Neural cell (in vitro differentiated cells): ENCODE measurements at regions not wholly inside any gene's neighbourhood (a gene's known extent, or its start where the extent isn't known, plus 50 kb on each side); places are given as distances from the start of the nearest gene placed in this dataset.

Source experiments
- H2AFZ ChIP-seq: fragments of 200-600, 300-800 bp; sonication (generic), shearing (Covaris generic); 2 replicates; pipeline ENCODE4 v1.6.0; 2014; ENCODE audit warnings: low read depth, mild to moderate bottlenecking, antibody characterized with exemption, low read length, moderate library complexity
- H3F3A ChIP-seq: fragments of 200-600 bp; shearing (Covaris generic); 2 replicates; pipeline ENCODE4 v1.6.1; 2016; ENCODE audit warnings: mild to moderate bottlenecking, moderate library complexity, mixed read lengths, antibody characterized with exemption, low read length; ENCODE audit not compliant: insufficient read depth, poor library complexity, severe bottlenecking
- H3K27ac ChIP-seq: fragments of 200-600, 300-800 bp; sonication (generic), shearing (Covaris generic); 2 replicates; pipeline ENCODE4 v1.5.1; 2014; ENCODE audit warnings: mild to moderate bottlenecking, low read length, moderate library complexity
- H3K27me3 ChIP-seq: fragments of 300-800, 200-600 bp; sonication (generic), shearing (Covaris generic); 2 replicates; pipeline ENCODE4 v1.6.0; 2014; ENCODE audit warnings: mild to moderate bottlenecking, low read depth, low read length, moderate library complexity; ENCODE audit not compliant: insufficient read depth
- H3K36me3 ChIP-seq: fragments of 300-800, 200-600 bp; sonication (generic), shearing (Covaris generic); 2 replicates; pipeline ENCODE4 v1.5.1; 2014; ENCODE audit warnings: mild to moderate bottlenecking, antibody characterized with exemption, low read length, moderate library complexity; ENCODE audit not compliant: insufficient read depth
- H3K4me2 ChIP-seq: fragments of 300-800, 200-600 bp; sonication (generic), shearing (Covaris generic); 2 replicates; pipeline ENCODE4 v1.6.0; 2014; ENCODE audit warnings: mild to moderate bottlenecking, low read length
- H3K4me3 ChIP-seq: fragments of 300-800, 200-600 bp; sonication (generic), shearing (Covaris generic); 2 replicates; pipeline ENCODE4 v1.5.1; 2014; ENCODE audit warnings: mild to moderate bottlenecking, low read length, moderate library complexity
- H3K79me2 ChIP-seq: fragments of 200-600 bp; shearing (Covaris generic); replicated peaks from 2 replicates; pipeline ENCODE4 v1.6.0; 2014; ENCODE audit warnings: mild to moderate bottlenecking, low read length, moderate library complexity; ENCODE audit not compliant: insufficient read depth
- H3K9ac ChIP-seq: fragments of 300-800, 200-600 bp; sonication (generic), shearing (Covaris generic); 2 replicates; pipeline ENCODE4 v1.6.1; 2016; ENCODE audit warnings: mild to moderate bottlenecking, low read length, mixed read lengths
- H3K9me2 ChIP-seq: fragments of 200-600 bp; shearing (Covaris generic); 2 replicates; pipeline ENCODE4 v1.6.1; 2016; ENCODE audit warnings: mild to moderate bottlenecking, low read length, mixed read lengths; ENCODE audit not compliant: insufficient read depth
- H3K9me3 ChIP-seq: fragments of 200-600, 300-800 bp; sonication (generic), shearing (Covaris generic); 2 replicates; pipeline ENCODE4 v1.6.1; 2016; ENCODE audit warnings: mild to moderate bottlenecking, mixed run types, low read length, moderate library complexity, mixed read lengths
- H4K20me1 ChIP-seq: fragments of 200-600 bp; shearing (Covaris generic); 2 replicates; pipeline ENCODE4 v1.6.1; 2016; ENCODE audit warnings: mild to moderate bottlenecking, mixed run types; ENCODE audit not compliant: insufficient read depth
- EP300 ChIP-seq: fragments of 450-650 bp; conservative IDR thresholded peaks from 2 replicates; pipeline ENCODE4 v1.6.1; 2014; ENCODE audit warnings: antibody characterized with exemption, mild to moderate bottlenecking, moderate library complexity; ENCODE audit not compliant: poor library complexity, severe bottlenecking
- EZH2 ChIP-seq: fragments of 200-600, 300-800 bp; shearing (Covaris generic), sonication (generic); IDR thresholded peaks from 2 replicates; pipeline ENCODE4 v1.6.1; 2014; ENCODE audit warnings: antibody characterized with exemption, low read length, borderline replicate concordance, mild to moderate bottlenecking; ENCODE audit not compliant: insufficient read depth, poor library complexity, severe bottlenecking
- MXI1 ChIP-seq: fragments of 450-650 bp; conservative IDR thresholded peaks from 2 replicates; pipeline ENCODE4 v1.6.1; 2014; ENCODE audit warnings: antibody characterized with exemption, mild to moderate bottlenecking; ENCODE audit not compliant: poor library complexity, severe bottlenecking
- POLR2AphosphoS5 ChIP-seq: IDR thresholded peaks from 2 replicates; pipeline ENCODE4 v1.6.1; 2012
- RAD21 ChIP-seq: fragments of 450-650 bp; conservative IDR thresholded peaks from 2 replicates; pipeline ENCODE4 v1.6.1; 2014; ENCODE audit warnings: antibody characterized with exemption, mild to moderate bottlenecking, moderate library complexity
- SMC3 ChIP-seq: fragments of 450-650 bp; conservative IDR thresholded peaks from 2 replicates; pipeline ENCODE4 v1.6.1; 2014; ENCODE audit warnings: antibody characterized with exemption, mild to moderate bottlenecking, moderate library complexity; ENCODE audit not compliant: poor library complexity
- TAF1 ChIP-seq: IDR thresholded peaks from 2 replicates; pipeline ENCODE4 v1.6.1; 2012; ENCODE audit warnings: low read depth
- TF ChIP-seq, protein P1 (sequence below): fragments of 450-650 bp; IDR thresholded peaks from 2 replicates; pipeline ENCODE4 v1.5.1; 2014; ENCODE audit warnings: antibody characterized with exemption, mild to moderate bottlenecking, moderate library complexity; ENCODE audit not compliant: poor library complexity, severe bottlenecking
- TF ChIP-seq, protein P2 (sequence below): IDR thresholded peaks from 2 replicates; pipeline ENCODE4 v1.6.1; 2012; ENCODE audit warnings: borderline replicate concordance

DNA sequence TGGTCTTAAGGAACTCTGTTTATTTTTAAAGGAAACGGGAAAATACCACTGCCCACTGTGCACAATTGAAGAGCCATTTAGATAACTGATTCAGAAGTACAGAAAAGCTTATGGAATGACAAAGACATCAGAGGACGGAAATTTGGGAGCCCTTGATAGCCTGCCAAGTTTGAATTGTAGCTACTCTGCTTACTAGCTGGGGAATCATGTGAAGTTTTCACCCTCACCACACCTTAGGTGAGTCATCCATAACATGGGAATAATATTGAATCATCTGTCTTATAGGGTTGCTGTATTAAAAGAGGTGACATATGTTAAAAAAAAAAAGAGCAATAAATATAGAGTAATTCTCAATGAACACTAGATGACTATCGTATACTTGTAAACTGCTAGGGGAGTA, 1104.2 kb downstream of the GATA3 start:
- Histone ChIP-seq H3K4me3 (no peak overlapping the region), H3K9ac (no peak overlapping the region), H3K27me3 (no peaks in the 10 kb centered on the region), H2AFZ (no peak overlapping the region), H3K9me2 (no peaks in the 10 kb centered on the region), H3K4me2 (no peak overlapping the region), H4K20me1 (no peaks in the 10 kb centered on the region), H3K79me2 (no peaks in the 10 kb centered on the region), H3K9me3 (no peaks in the 10 kb centered on the region), H3K36me3 (no peaks in the 10 kb centered on the region), H3K27ac (no peak overlapping the region), H3F3A (no peaks in the 10 kb centered on the region)
- TF ChIP-seq, protein P1, sequence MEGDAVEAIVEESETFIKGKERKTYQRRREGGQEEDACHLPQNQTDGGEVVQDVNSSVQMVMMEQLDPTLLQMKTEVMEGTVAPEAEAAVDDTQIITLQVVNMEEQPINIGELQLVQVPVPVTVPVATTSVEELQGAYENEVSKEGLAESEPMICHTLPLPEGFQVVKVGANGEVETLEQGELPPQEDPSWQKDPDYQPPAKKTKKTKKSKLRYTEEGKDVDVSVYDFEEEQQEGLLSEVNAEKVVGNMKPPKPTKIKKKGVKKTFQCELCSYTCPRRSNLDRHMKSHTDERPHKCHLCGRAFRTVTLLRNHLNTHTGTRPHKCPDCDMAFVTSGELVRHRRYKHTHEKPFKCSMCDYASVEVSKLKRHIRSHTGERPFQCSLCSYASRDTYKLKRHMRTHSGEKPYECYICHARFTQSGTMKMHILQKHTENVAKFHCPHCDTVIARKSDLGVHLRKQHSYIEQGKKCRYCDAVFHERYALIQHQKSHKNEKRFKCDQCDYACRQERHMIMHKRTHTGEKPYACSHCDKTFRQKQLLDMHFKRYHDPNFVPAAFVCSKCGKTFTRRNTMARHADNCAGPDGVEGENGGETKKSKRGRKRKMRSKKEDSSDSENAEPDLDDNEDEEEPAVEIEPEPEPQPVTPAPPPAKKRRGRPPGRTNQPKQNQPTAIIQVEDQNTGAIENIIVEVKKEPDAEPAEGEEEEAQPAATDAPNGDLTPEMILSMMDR: no peak
- TF ChIP-seq, protein P2, sequence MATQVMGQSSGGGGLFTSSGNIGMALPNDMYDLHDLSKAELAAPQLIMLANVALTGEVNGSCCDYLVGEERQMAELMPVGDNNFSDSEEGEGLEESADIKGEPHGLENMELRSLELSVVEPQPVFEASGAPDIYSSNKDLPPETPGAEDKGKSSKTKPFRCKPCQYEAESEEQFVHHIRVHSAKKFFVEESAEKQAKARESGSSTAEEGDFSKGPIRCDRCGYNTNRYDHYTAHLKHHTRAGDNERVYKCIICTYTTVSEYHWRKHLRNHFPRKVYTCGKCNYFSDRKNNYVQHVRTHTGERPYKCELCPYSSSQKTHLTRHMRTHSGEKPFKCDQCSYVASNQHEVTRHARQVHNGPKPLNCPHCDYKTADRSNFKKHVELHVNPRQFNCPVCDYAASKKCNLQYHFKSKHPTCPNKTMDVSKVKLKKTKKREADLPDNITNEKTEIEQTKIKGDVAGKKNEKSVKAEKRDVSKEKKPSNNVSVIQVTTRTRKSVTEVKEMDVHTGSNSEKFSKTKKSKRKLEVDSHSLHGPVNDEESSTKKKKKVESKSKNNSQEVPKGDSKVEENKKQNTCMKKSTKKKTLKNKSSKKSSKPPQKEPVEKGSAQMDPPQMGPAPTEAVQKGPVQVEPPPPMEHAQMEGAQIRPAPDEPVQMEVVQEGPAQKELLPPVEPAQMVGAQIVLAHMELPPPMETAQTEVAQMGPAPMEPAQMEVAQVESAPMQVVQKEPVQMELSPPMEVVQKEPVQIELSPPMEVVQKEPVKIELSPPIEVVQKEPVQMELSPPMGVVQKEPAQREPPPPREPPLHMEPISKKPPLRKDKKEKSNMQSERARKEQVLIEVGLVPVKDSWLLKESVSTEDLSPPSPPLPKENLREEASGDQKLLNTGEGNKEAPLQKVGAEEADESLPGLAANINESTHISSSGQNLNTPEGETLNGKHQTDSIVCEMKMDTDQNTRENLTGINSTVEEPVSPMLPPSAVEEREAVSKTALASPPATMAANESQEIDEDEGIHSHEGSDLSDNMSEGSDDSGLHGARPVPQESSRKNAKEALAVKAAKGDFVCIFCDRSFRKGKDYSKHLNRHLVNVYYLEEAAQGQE: no peak
- TF ChIP-seq EP300 (no peak), TAF1 (no peak), SMC3 (no peak), RAD21 (no peak), MXI1 (no peak), POLR2AphosphoS5 (no peak), EZH2 (no peak)

DNA sequence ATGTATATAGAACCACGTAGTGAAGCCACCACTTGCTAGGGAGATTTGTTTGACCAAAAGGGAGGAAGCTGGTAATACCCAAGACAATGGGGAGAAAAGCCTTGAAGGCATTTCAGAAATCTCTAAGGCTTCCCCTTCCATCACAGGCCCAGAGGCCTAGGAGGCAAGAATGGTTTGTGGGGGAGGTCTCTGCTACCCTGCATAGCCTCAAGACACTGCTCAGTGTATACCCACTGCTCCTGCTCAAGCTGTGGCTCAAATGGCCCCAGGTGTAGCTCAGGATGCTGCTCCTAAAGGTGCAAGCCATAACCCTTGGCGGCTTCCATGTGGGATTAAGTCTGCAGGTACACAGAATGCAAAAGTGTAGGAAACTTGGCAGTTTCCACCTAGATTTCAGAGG, 1105.8 kb downstream of the GATA3 start:
- TF ChIP-seq RAD21 (no peak), EZH2 (no peak), TAF1 (no peak), EP300 (no peak)
- H4K20me1 ChIP-seq: no peaks in the 10 kb centered on the region
- no peak overlapping the region for H2AFZ ChIP-seq

DNA sequence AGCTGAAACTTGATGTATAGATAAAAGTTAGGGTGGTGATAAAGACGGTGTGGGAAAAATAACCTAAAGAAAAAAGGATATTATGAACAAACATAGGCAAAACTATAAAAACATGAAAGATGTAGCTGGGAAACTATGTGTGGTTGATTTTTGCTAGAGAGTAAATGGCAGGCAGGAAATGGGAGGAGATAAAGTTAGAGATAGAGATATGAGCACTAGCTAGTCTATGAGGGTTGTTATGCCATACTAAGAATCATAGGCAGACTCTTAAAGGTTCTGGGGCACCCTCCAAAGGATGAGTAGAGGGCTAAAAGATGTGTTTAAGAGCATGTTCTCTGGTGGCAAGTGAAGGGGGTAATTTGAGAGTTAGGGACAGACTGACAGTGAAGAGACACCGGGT, 1109.2 kb downstream of the GATA3 start:
- no peaks in the 10 kb centered on the region for H3K9me2 ChIP-seq
- no peaks in the 10 kb centered on the region for H4K20me1 ChIP-seq
- H3K9ac ChIP-seq: no peak overlapping the region
- no peaks in the 10 kb centered on the region for H3K36me3 ChIP-seq
- H3K4me3 ChIP-seq: no peak overlapping the region
- no peaks in the 10 kb centered on the region for H3K9me3 ChIP-seq
- no peaks in the 10 kb centered on the region for H3K79me2 ChIP-seq
- no peak overlapping the region for H3K27ac ChIP-seq
- TF ChIP-seq POLR2AphosphoS5: no peak
- TF ChIP-seq SMC3: no peak
- no peak for TF ChIP-seq TAF1
- TF ChIP-seq RAD21: no peak
- no peak overlapping the region for H3K4me2 ChIP-seq
- H3K27me3 ChIP-seq: no peaks in the 10 kb centered on the region
- no peaks in the 10 kb centered on the region for H3F3A ChIP-seq
- no peak overlapping the region for H2AFZ ChIP-seq

More for the DNA sequence above, 1105.8 kb downstream of the GATA3 start:
- no peaks in the 10 kb centered on the region for H3K36me3 ChIP-seq
- H3K27me3 ChIP-seq: no peaks in the 10 kb centered on the region
- H3K4me2 ChIP-seq: no peak overlapping the region
- no peaks in the 10 kb centered on the region for H3K79me2 ChIP-seq
- H3F3A ChIP-seq: no peaks in the 10 kb centered on the region
- H3K9me2 ChIP-seq: no peaks in the 10 kb centered on the region
- no peak overlapping the region for H3K4me3 ChIP-seq
- H3K9me3 ChIP-seq: no peaks in the 10 kb centered on the region
- H3K27ac ChIP-seq: no peak overlapping the region
- no peak overlapping the region for H3K9ac ChIP-seq
